ENCODE measurements at regions not wholly inside any gene's neighbourhood (a gene's known extent, or its start where the extent isn't known, plus 50 kb on each side); places are given as distances from the start of the nearest gene placed in this dataset.

DNA sequence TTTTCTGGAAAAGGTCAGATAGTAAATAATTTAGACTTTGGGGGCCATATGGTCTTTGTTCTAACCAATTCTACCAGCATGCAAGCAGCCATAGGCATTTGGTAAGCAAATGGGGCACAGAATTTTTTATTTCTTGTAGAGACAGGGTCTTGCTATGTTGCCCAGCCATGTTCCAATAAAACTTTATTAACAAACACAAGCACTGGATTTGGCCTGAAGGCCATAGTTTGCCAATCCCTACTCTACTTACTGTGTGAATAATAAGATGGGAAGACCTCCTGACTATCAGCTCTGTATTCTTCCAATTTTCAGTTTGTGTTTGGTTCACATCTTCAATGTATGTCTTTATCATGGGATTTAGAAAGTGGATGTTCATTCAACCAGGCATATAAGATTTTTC is 53.0 kb upstream of the SERP2 start:
- Histone ChIP-seq H4K20me1 (ENCODE audit: insufficient read depth, low read length) (no peaks in the 10 kb centered on the region), H3K9me3 (replicated peaks in 1 of 2; ENCODE audit: control insufficient read depth in 1 of 2, insufficient read depth in 1 of 2, low read length in 2 of 2) (no peaks in the 10 kb centered on the region), H3K4me2 (replicated peaks; ENCODE audit: extremely low read depth, low read length, poor library complexity, severe bottlenecking) (no peak overlapping the region), H3K4me3 (replicated peaks in 1 of 3; ENCODE audit: low read depth in 2 of 3, low read length in 3 of 3) (no peak overlapping the region), H3K27ac (ENCODE audit: low read depth in 1 of 2, low read length in 2 of 2) (no peak overlapping the region), H3K79me2 (ENCODE audit: insufficient read depth, low read length) (no peaks in the 10 kb centered on the region), H3K4me1 (ENCODE audit: control insufficient read depth in 1 of 2, insufficient read depth in 2 of 2, low read length in 2 of 2) (no peaks in the 10 kb centered on the region), H3K9ac (ENCODE audit: insufficient read depth, low read length, poor library complexity, severe bottlenecking) (no peak overlapping the region), H3K36me3 (replicated peaks in 1 of 2; ENCODE audit: control insufficient read depth in 1 of 2, insufficient read depth in 2 of 2, low read length in 2 of 2) (no peaks in the 10 kb centered on the region), H3K27me3 (ENCODE audit: control insufficient read depth in 2 of 2, insufficient read depth in 2 of 2, low read length in 2 of 2) (no peaks in the 10 kb centered on the region), H2AFZ (ENCODE audit: insufficient read depth, low read depth, low read length, poor library complexity, severe bottlenecking) (no peak overlapping the region)
- DNase-seq: no peak
- H3K36me3 Mint-ChIP-seq: no peaks in the 10 kb centered on the region
- no peaks in the 10 kb centered on the region for H3K4me1 Mint-ChIP-seq
- H3K9me3 Mint-ChIP-seq: no peaks in the 10 kb centered on the region
- H3K27ac Mint-ChIP-seq: no peak overlapping the region
- intact Hi-C loops (cut with micrococcal nuclease): loop anchor here in 1 of 2 donors (5.0 kb wide), 1 partner anchor 38 kb away; no protein-coding TSS in a partner anchor
- TF ChIP-seq, protein P1, sequence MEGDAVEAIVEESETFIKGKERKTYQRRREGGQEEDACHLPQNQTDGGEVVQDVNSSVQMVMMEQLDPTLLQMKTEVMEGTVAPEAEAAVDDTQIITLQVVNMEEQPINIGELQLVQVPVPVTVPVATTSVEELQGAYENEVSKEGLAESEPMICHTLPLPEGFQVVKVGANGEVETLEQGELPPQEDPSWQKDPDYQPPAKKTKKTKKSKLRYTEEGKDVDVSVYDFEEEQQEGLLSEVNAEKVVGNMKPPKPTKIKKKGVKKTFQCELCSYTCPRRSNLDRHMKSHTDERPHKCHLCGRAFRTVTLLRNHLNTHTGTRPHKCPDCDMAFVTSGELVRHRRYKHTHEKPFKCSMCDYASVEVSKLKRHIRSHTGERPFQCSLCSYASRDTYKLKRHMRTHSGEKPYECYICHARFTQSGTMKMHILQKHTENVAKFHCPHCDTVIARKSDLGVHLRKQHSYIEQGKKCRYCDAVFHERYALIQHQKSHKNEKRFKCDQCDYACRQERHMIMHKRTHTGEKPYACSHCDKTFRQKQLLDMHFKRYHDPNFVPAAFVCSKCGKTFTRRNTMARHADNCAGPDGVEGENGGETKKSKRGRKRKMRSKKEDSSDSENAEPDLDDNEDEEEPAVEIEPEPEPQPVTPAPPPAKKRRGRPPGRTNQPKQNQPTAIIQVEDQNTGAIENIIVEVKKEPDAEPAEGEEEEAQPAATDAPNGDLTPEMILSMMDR (IDR thresholded peaks at IDR 0.05): no peak
- H3K4me3 Mint-ChIP-seq: no peak overlapping the region
- H3K27me3 Mint-ChIP-seq (ENCODE audit: low read depth in 3 of 3): peaks cover 0 to 3% (median 1%) of the 10 kb centered on the region in 3 donors

DNA sequence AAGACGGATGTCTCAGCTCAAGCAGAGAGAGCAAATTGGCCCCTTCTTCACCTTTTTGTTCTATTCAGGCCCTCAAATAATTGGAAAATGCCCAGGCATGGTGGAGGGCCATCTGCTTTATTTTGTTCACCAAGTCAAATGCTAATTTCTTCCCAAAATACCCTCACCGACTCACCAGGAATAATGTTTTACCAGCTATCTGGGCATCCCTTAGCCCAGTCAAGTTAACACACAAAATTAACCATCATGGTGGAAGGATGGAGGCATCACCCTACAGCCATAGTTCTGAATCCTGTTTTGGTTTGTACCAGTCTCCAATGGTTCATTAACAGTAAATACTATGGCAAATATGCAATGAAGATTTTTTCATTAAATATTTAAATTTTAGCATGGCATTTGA is 51.7 kb upstream of the SERP2 start:
- Histone ChIP-seq H3K27me3 (ENCODE audit: control insufficient read depth in 2 of 2, insufficient read depth in 2 of 2, low read length in 2 of 2) (no peaks in the 10 kb centered on the region), H3K9me3 (replicated peaks in 1 of 2; ENCODE audit: control insufficient read depth in 1 of 2, insufficient read depth in 1 of 2, low read length in 2 of 2) (no peaks in the 10 kb centered on the region), H4K20me1 (ENCODE audit: insufficient read depth, low read length) (no peaks in the 10 kb centered on the region), H3K79me2 (ENCODE audit: insufficient read depth, low read length) (no peaks in the 10 kb centered on the region), H3K4me2 (replicated peaks; ENCODE audit: extremely low read depth, low read length, poor library complexity, severe bottlenecking) (no peak overlapping the region), H3K4me3 (replicated peaks in 1 of 3; ENCODE audit: low read depth in 2 of 3, low read length in 3 of 3) (no peak overlapping the region), H3K27ac (ENCODE audit: low read depth in 1 of 2, low read length in 2 of 2) (no peak overlapping the region), H3K36me3 (replicated peaks in 1 of 2; ENCODE audit: control insufficient read depth in 1 of 2, insufficient read depth in 2 of 2, low read length in 2 of 2) (no peaks in the 10 kb centered on the region), H2AFZ (ENCODE audit: insufficient read depth, low read depth, low read length, poor library complexity, severe bottlenecking) (no peak overlapping the region), H3K9ac (ENCODE audit: insufficient read depth, low read length, poor library complexity, severe bottlenecking) (no peak overlapping the region), H3K4me1 (ENCODE audit: control insufficient read depth in 1 of 2, insufficient read depth in 2 of 2, low read length in 2 of 2) (no peaks in the 10 kb centered on the region)
- no peaks in the 10 kb centered on the region for H3K4me1 Mint-ChIP-seq
- TF ChIP-seq, protein P1 (IDR thresholded peaks at IDR 0.05): no peak
- WGBS (ENCODE audit: insufficient coverage): 80% methylated on average over 1 of the region's 2 CpGs
- intact Hi-C loops (cut with micrococcal nuclease): loop anchor here in 1 of 2 donors (5.0 kb wide), 1 partner anchor 40 kb away; no protein-coding TSS in a partner anchor
- peaks cover 0 to 3% (median 1%) of the 10 kb centered on the region in 3 donors for H3K27me3 Mint-ChIP-seq (ENCODE audit: low read depth in 3 of 3)
- no peak overlapping the region for H3K4me3 Mint-ChIP-seq
- no peak overlapping the region for H3K27ac Mint-ChIP-seq
- H3K36me3 Mint-ChIP-seq: no peaks in the 10 kb centered on the region
- H3K9me3 Mint-ChIP-seq: no peaks in the 10 kb centered on the region
- DNase-seq: no peak
